H9 (cell line): ENCODE measurements at regions not wholly inside any gene's neighbourhood (a gene's known extent, or its start where the extent isn't known, plus 50 kb on each side); places are given as distances from the start of the nearest gene placed in this dataset.

Experiments used
- DNase-seq: peaks from one replicate; pipeline ENCODE4 v3.0.0-alpha.2; 2017
- H2AFZ ChIP-seq: one replicate; pipeline ENCODE4 v1.6.1; 2013; ENCODE audit warnings: mild to moderate bottlenecking, low read length, control low read depth, moderate library complexity
- H2AK5ac ChIP-seq: 2 replicates; pipeline ENCODE4 v1.6.1; 2013; ENCODE audit warnings: low read length, control low read depth, mixed read lengths; ENCODE audit not compliant: insufficient read length
- H2BK120ac ChIP-seq: one replicate; pipeline ENCODE4 v1.6.1; 2013; ENCODE audit warnings: low read depth, mild to moderate bottlenecking, low read length, control low read depth, inconsistent platforms; ENCODE audit not compliant: poor library complexity, severe bottlenecking
- H2BK12ac ChIP-seq: 2 replicates; pipeline ENCODE4 v1.6.1; 2013; ENCODE audit warnings: low read length, control low read depth, mixed read lengths, low read depth; ENCODE audit not compliant: insufficient read length
- H2BK15ac ChIP-seq: 2 replicates; pipeline ENCODE4 v1.6.1; 2013; ENCODE audit warnings: low read depth, low read length, control low read depth
- H2BK20ac ChIP-seq: one replicate; pipeline ENCODE4 v1.6.1; 2013; ENCODE audit warnings: low read depth, mild to moderate bottlenecking, low read length, control low read depth, inconsistent platforms; ENCODE audit not compliant: poor library complexity, severe bottlenecking
- H2BK5ac ChIP-seq: 2 replicates; pipeline ENCODE4 v1.6.1; 2013; ENCODE audit warnings: low read length, control low read depth, mixed read lengths; ENCODE audit not compliant: insufficient read length
- H3K14ac ChIP-seq: 2 replicates; pipeline ENCODE4 v1.6.1; 2013; ENCODE audit warnings: low read length, control low read depth; ENCODE audit not compliant: insufficient read depth
- H3K18ac ChIP-seq: 2 replicates; pipeline ENCODE4 v1.6.1; 2013; ENCODE audit warnings: low read depth, mild to moderate bottlenecking, mixed read lengths, low read length, control low read depth; ENCODE audit not compliant: insufficient read length
- H3K23ac ChIP-seq: 2 replicates; pipeline ENCODE4 v1.6.1; 2013; ENCODE audit warnings: low read length, control low read depth, mixed read lengths, low read depth; ENCODE audit not compliant: insufficient read length
- H3K23me2 ChIP-seq: 2 replicates; pipeline ENCODE4 v1.6.1; 2013; ENCODE audit warnings: low read depth, mild to moderate bottlenecking, mixed read lengths, low read length, control low read depth; ENCODE audit not compliant: insufficient read length, poor library complexity, severe bottlenecking
- H3K27ac ChIP-seq: 2 replicates; pipeline ENCODE4 v1.5.1; 2013; ENCODE audit warnings: low read length, control low read depth, mixed read lengths, low read depth; ENCODE audit not compliant: insufficient read length
- H3K27me3 ChIP-seq: 2 replicates; pipeline ENCODE4 v1.6.1; 2013; ENCODE audit warnings: low read length, control low read depth, inconsistent platforms; ENCODE audit not compliant: insufficient read depth
- H3K4ac ChIP-seq: 2 replicates; pipeline ENCODE4 v1.6.1; 2013; ENCODE audit warnings: low read depth, mild to moderate bottlenecking, control low read depth, inconsistent platforms, low read length, moderate library complexity
- H3K4me1 ChIP-seq: 2 replicates; pipeline ENCODE4 v1.6.1; 2013; ENCODE audit warnings: low read length, control low read depth, inconsistent platforms; ENCODE audit not compliant: insufficient read depth
- H3K4me2 ChIP-seq: 2 replicates; pipeline ENCODE4 v1.6.1; 2013; ENCODE audit warnings: low read length, control low read depth, mixed read lengths; ENCODE audit not compliant: insufficient read length, insufficient read depth
- H3K56ac ChIP-seq: 2 replicates; pipeline ENCODE4 v1.6.1; 2013; ENCODE audit warnings: low read depth, mild to moderate bottlenecking, mixed read lengths, low read length, control low read depth; ENCODE audit not compliant: insufficient read length
- H3K79me1 ChIP-seq: 2 replicates; pipeline ENCODE4 v1.6.1; 2013; ENCODE audit warnings: low read depth, mild to moderate bottlenecking, moderate library complexity, low read length, control low read depth, inconsistent platforms; ENCODE audit not compliant: insufficient read depth, poor library complexity, severe bottlenecking
- H3K79me2 ChIP-seq: 2 replicates; pipeline ENCODE4 v1.6.1; 2013; ENCODE audit warnings: low read length, control low read depth, inconsistent platforms; ENCODE audit not compliant: insufficient read depth
- H3K9ac ChIP-seq: 2 replicates; pipeline ENCODE4 v1.6.1; 2013; ENCODE audit warnings: low read length, control low read depth, mixed read lengths; ENCODE audit not compliant: insufficient read length; ENCODE audit errors: extremely low read depth
- H3K9me3 ChIP-seq: one replicate; pipeline ENCODE4 v1.6.1; 2013; ENCODE audit warnings: low read depth, low read length, inconsistent platforms; ENCODE audit not compliant: control insufficient read depth
- H3T11ph ChIP-seq: one replicate; pipeline ENCODE4 v1.6.1; 2013; ENCODE audit warnings: mild to moderate bottlenecking, low read length, control low read depth, inconsistent platforms
- H4K20me1 ChIP-seq: one replicate; pipeline ENCODE4 v1.6.1; 2013; ENCODE audit not compliant: control insufficient read depth, insufficient read length, insufficient read depth
- H4K5ac ChIP-seq: 2 replicates; pipeline ENCODE4 v1.6.1; 2013; ENCODE audit warnings: low read depth, mild to moderate bottlenecking, mixed read lengths, low read length, control low read depth; ENCODE audit not compliant: insufficient read length
- H4K8ac ChIP-seq: replicated peaks from 2 replicates; pipeline ENCODE4 v1.6.1; 2013; ENCODE audit warnings: low read length, control low read depth, mixed read lengths, low read depth; ENCODE audit not compliant: insufficient read length
- H4K91ac ChIP-seq: 2 replicates; pipeline ENCODE4 v1.6.1; 2013; ENCODE audit warnings: low read depth, mild to moderate bottlenecking, moderate library complexity, mixed read lengths, low read length, control low read depth; ENCODE audit not compliant: insufficient read length
- H3K27ac Mint-ChIP-seq, 3 experiments: 2 replicates in 2 of 3; 3 replicates in 1 of 3; pipeline ENCODE4 v1.8.0; 2020 to 2021; ENCODE audit warnings: mixed read lengths in 3 of 3, mild to moderate bottlenecking in 1 of 3, moderate library complexity in 1 of 3
- H3K27me3 Mint-ChIP-seq: 2 replicates; pipeline ENCODE4 v1.8.0; 2021; ENCODE audit warnings: low read depth, mild to moderate bottlenecking, moderate library complexity, mixed read lengths
- H3K36me3 Mint-ChIP-seq, 3 experiments: 2 replicates in 2 of 3; 3 replicates in 1 of 3; pipeline ENCODE4 v1.8.0; 2020 to 2021; ENCODE audit warnings: low read depth in 3 of 3, mixed read lengths in 3 of 3; ENCODE audit not compliant: insufficient read depth in 1 of 3
- H3K4me1 Mint-ChIP-seq, 2 experiments: 2 replicates each; pipeline ENCODE4 v1.8.0; 2020; ENCODE audit warnings: mixed read lengths in 2 of 2
- H3K4me3 Mint-ChIP-seq, 2 experiments: 2 replicates in 1 of 2; 3 replicates in 1 of 2; pipeline ENCODE4 v1.8.0; 2020 to 2021; ENCODE audit warnings: mild to moderate bottlenecking in 2 of 2, mixed read lengths in 2 of 2, moderate library complexity in 1 of 2
- H3K9me3 Mint-ChIP-seq, 2 experiments: 2 replicates in 1 of 2; 3 replicates in 1 of 2; pipeline ENCODE4 v1.8.0; 2020; ENCODE audit warnings: mild to moderate bottlenecking in 2 of 2, mixed read lengths in 2 of 2, moderate library complexity in 1 of 2
- CTCF ChIP-seq: fragments of 200-600 bp; sonication (generic); conservative IDR thresholded peaks from 3 replicates; pipeline ENCODE4 v1.8.0; 2021; ENCODE audit warnings: antibody characterized with exemption, mild to moderate bottlenecking
- WGBS: extraction: QIAGEN DNeasy Blood & Tissue Kit; methylation state at CpG from one replicate; pipeline ENCODE4 v1.1.7; 2013; ENCODE audit warnings: missing lambda C conversion rate, low lambda C conversion rate, mixed read lengths; ENCODE audit not compliant: insufficient read length; ENCODE audit errors: extremely low coverage; 5-methylcytosine and 5-hydroxymethylcytosine counted together

- Histone ChIP-seq H3K18ac (no peak overlapping the region), H2AFZ (no peak overlapping the region), H4K91ac (no peak overlapping the region), H3T11ph (no peak overlapping the region), H3K4me1 (no peaks in the 10 kb centered on the region), H4K8ac (no peak overlapping the region), H3K4me2 (no peak overlapping the region), H3K23ac (no peak overlapping the region), H4K20me1 (no peaks in the 10 kb centered on the region), H3K79me2 (no peaks in the 10 kb centered on the region), H3K56ac (no peak overlapping the region), H2BK15ac (no peak overlapping the region), H3K4ac (no peak overlapping the region), H3K27me3 (no peaks in the 10 kb centered on the region), H2BK20ac (no peak overlapping the region), H3K9me3 (no peaks in the 10 kb centered on the region), H2BK120ac (no peak overlapping the region), H2BK12ac (no peak overlapping the region), H3K23me2 (no peaks in the 10 kb centered on the region), H2BK5ac (no peak overlapping the region), H3K27ac (no peak overlapping the region), H3K79me1 (no peaks in the 10 kb centered on the region), H3K14ac (no peak overlapping the region), H2AK5ac (no peak overlapping the region), H3K9ac (no peak overlapping the region), H4K5ac (no peak overlapping the region)
- no CpG with 5 or more reads among the region's 2 CpGs for WGBS
- 0 out of 7 replicates have a peak, but pooled peaks cover 0 to 2% (median 0%) of the 10 kb centered on the region in 3 experiments for H3K36me3 Mint-ChIP-seq
- H3K4me3 Mint-ChIP-seq: no peak overlapping the region
- no peaks in the 10 kb centered on the region for H3K4me1 Mint-ChIP-seq
- DNase-seq: no peak
- no peak for TF ChIP-seq CTCF
- no peak overlapping the region for H3K27ac Mint-ChIP-seq
- no peaks in the 10 kb centered on the region for H3K27me3 Mint-ChIP-seq
- peaks cover 2 to 6% of the 10 kb centered on the region in 2 experiments; a peak in 2 of 5 replicates for H3K9me3 Mint-ChIP-seq
Observed at GRCh38 chr1:86238226-86238625, 81.7 kb upstream of the COL24A1 start.
